ENCODE measurements at regions not wholly inside any gene's neighbourhood (a gene's known extent, or its start where the extent isn't known, plus 50 kb on each side); places are given as distances from the start of the nearest gene placed in this dataset.

- peaks cover 2% of the 10 kb centered on the region for H3K27me3 ChIP-seq (ENCODE audit: insufficient read depth, poor library complexity, severe bottlenecking)
- TF ChIP-seq CTCF (IDR thresholded peaks at IDR 0.05; ENCODE audit: insufficient read depth, low read length) (no peak), SPI1 (IDR thresholded peaks at IDR 0.05; ENCODE audit: borderline replicate concordance, low read depth) (no peak), GABPA (IDR thresholded peaks at IDR 0.05; ENCODE audit: low read depth) (no peak), REST (IDR thresholded peaks at IDR 0.05; ENCODE audit: insufficient replicate concordance, low read depth) (no peak), POLR2AphosphoS5 (IDR thresholded peaks at IDR 0.05; ENCODE audit: low read depth) (no peak)
- H3K27ac ChIP-seq (replicated peaks): no peak overlapping the region
- H3K4me3 ChIP-seq (replicated peaks; ENCODE audit: insufficient read depth, low read length): no peak overlapping the region
- DNase-seq (ENCODE audit: low read depth in 1 of 2, low spot score in 1 of 2): no peak
These were observed 85.3 kb upstream of the SEC14L1 start for GRCh38 chr17:77055453-77055852.

GRCh38 chr17:77058016-77058415 lies 82.8 kb upstream of the SEC14L1 start:
- Histone ChIP-seq H3K27me3 (ENCODE audit: insufficient read depth, poor library complexity, severe bottlenecking) (no peaks in the 10 kb centered on the region), H3K4me3 (replicated peaks; ENCODE audit: insufficient read depth, low read length) (no peak overlapping the region), H3K27ac (replicated peaks) (no peak overlapping the region)
- no peak for DNase-seq (ENCODE audit: low read depth in 1 of 2, low spot score in 1 of 2)
- TF ChIP-seq CTCF (IDR thresholded peaks at IDR 0.05; ENCODE audit: insufficient read depth, low read length) (no peak), POLR2AphosphoS5 (IDR thresholded peaks at IDR 0.05; ENCODE audit: low read depth) (no peak), REST (IDR thresholded peaks at IDR 0.05; ENCODE audit: insufficient replicate concordance, low read depth) (no peak), SPI1 (IDR thresholded peaks at IDR 0.05; ENCODE audit: borderline replicate concordance, low read depth) (no peak), GABPA (IDR thresholded peaks at IDR 0.05; ENCODE audit: low read depth) (no peak)

- no peak for DNase-seq (ENCODE audit: low read depth in 1 of 2, low spot score in 1 of 2)
- Histone ChIP-seq H3K4me3 (replicated peaks; ENCODE audit: insufficient read depth, low read length) (no peak overlapping the region), H3K27me3 (ENCODE audit: insufficient read depth, poor library complexity, severe bottlenecking) (no peaks in the 10 kb centered on the region), H3K27ac (replicated peaks) (no peak overlapping the region)
- TF ChIP-seq POLR2AphosphoS5 (IDR thresholded peaks at IDR 0.05; ENCODE audit: low read depth) (no peak), CTCF (IDR thresholded peaks at IDR 0.05; ENCODE audit: insufficient read depth, low read length) (no peak), GABPA (IDR thresholded peaks at IDR 0.05; ENCODE audit: low read depth) (no peak), SPI1 (IDR thresholded peaks at IDR 0.05; ENCODE audit: borderline replicate concordance, low read depth) (no peak), REST (IDR thresholded peaks at IDR 0.05; ENCODE audit: insufficient replicate concordance, low read depth) (no peak)
These were observed 79.1 kb upstream of the SEC14L1 start for GRCh38 chr17:77061669-77062068.

Measured in HL-60 (cell line).